ENCODE measurements at regions not wholly inside any gene's neighbourhood (a gene's known extent, or its start where the extent isn't known, plus 50 kb on each side); places are given as distances from the start of the nearest gene placed in this dataset.

- no peak for TF ChIP-seq POLR2A (IDR thresholded peaks at IDR 0.05)
- TF ChIP-seq, protein P1, sequence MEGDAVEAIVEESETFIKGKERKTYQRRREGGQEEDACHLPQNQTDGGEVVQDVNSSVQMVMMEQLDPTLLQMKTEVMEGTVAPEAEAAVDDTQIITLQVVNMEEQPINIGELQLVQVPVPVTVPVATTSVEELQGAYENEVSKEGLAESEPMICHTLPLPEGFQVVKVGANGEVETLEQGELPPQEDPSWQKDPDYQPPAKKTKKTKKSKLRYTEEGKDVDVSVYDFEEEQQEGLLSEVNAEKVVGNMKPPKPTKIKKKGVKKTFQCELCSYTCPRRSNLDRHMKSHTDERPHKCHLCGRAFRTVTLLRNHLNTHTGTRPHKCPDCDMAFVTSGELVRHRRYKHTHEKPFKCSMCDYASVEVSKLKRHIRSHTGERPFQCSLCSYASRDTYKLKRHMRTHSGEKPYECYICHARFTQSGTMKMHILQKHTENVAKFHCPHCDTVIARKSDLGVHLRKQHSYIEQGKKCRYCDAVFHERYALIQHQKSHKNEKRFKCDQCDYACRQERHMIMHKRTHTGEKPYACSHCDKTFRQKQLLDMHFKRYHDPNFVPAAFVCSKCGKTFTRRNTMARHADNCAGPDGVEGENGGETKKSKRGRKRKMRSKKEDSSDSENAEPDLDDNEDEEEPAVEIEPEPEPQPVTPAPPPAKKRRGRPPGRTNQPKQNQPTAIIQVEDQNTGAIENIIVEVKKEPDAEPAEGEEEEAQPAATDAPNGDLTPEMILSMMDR (IDR thresholded peaks at IDR 0.05), result no peak
Measured at GRCh38 chr1:194618101-194618500, 1431.7 kb upstream of the B3GALT2 start.

Data from heart left ventricle (tissue), 13 donors.